K562 (cell line): ENCODE measurements at regions not wholly inside any gene's neighbourhood (a gene's known extent, or its start where the extent isn't known, plus 50 kb on each side); places are given as distances from the start of the nearest gene placed in this dataset.

ENCODE experiments used
- ATAC-seq: fragments of 200-7000 bp; cut with Tn5 transposase; 3 replicates; pipeline ENCODE4 v1.9.1; 2020; ENCODE audit warnings: moderate library complexity
- BruUV-seq: library from RNA; stranded (reverse); fragments of 400-500 nt; replicated peaks from 2 replicates; lab custom pipeline; 2021; lab: Mats Ljungman, UMichigan
- CTCF ChIA-PET: fragments of 300-600 bp; formaldehyde crosslinking; extraction: SDS; loops from one replicate; lab custom pipeline; 2021; ENCODE audit warnings: low intra/inter-chr PET ratio; lab: Yijun Ruan, JAX
- POLR2A ChIA-PET: fragments of 300-600, 350-650 bp; sonication (Branson Sonifier 250); formaldehyde crosslinking; extraction: SDS; loops from one replicate; lab custom pipeline; 2021; ENCODE audit warnings: antibody characterized with exemption, inconsistent platforms; lab: Yijun Ruan, JAX
- DNase-seq, 4 experiments: peaks; one replicate each; pipeline versions ENCODE4 v3.0.0 to v3.0.0-alpha.2; 2011 to 2018; ENCODE audit warnings: low spot score in 3 of 4, mixed read lengths in 3 of 4; ENCODE audit errors: extremely low read depth in 1 of 4
- FAIRE-seq: peaks from 2 replicates; lab custom pipeline; 2011; peaks lifted over from hg19 to GRCh38; lab: Jason Lieb, UNC
- H2AFZ ChIP-seq: 2 replicates; pipeline ENCODE4 v1.6.0; 2011; ENCODE audit warnings: low read depth, low read length, control low read depth, inconsistent platforms
- H3K27ac ChIP-seq: fragments of 200-600 bp; 3 replicates; pipeline ENCODE4 v1.8.0; 2011; ENCODE audit warnings: low read depth, mild to moderate bottlenecking, control low read depth, inconsistent platforms, low read length, moderate library complexity, mixed read lengths; ENCODE audit errors: extremely low read depth
- H3K27me3 ChIP-seq, 2 experiments: fragments of 300-600 bp in 1 of 2; 2 replicates in 1 of 2; 3 replicates in 1 of 2; pipeline versions ENCODE4 v1.6.0 to v1.8.0; 2011; ENCODE audit warnings: inconsistent platforms in 2 of 2, low read length in 2 of 2, mild to moderate bottlenecking in 1 of 2, mixed read lengths in 1 of 2, moderate library complexity in 1 of 2; ENCODE audit not compliant: control insufficient read depth in 2 of 2, insufficient read depth in 2 of 2
- H3K36me3 ChIP-seq: fragments of 300-600 bp; 3 replicates; pipeline ENCODE4 v1.8.0; 2011; ENCODE audit warnings: mild to moderate bottlenecking, low read length, inconsistent platforms; ENCODE audit not compliant: control insufficient read depth, insufficient read depth
- H3K4me1 ChIP-seq, 2 experiments: fragments of 200-600 bp in 1 of 2; replicated peaks in 1 of 2; 2 replicates in 1 of 2; 3 replicates in 1 of 2; pipeline versions ENCODE4 v1.5.1 to v1.8.0; 2011; ENCODE audit warnings: inconsistent platforms in 2 of 2, low read length in 2 of 2, mild to moderate bottlenecking in 1 of 2, mixed read lengths in 1 of 2, moderate library complexity in 1 of 2; ENCODE audit not compliant: control insufficient read depth in 2 of 2, insufficient read depth in 2 of 2
- H3K4me2 ChIP-seq: 2 replicates; pipeline ENCODE4 v1.6.1; 2011; ENCODE audit warnings: low read length, control low read depth, inconsistent platforms, mixed read lengths; ENCODE audit not compliant: insufficient read depth
- H3K4me3 ChIP-seq: fragments of 200-600 bp; sonication (generic), shearing (Covaris generic); 2 replicates; pipeline ENCODE4 v1.5.1; 2016; ENCODE audit warnings: control low read depth, inconsistent platforms
- H3K79me2 ChIP-seq: fragments of 200-600 bp; 3 replicates; pipeline ENCODE4 v1.8.0; 2011; ENCODE audit warnings: low read length, inconsistent platforms; ENCODE audit not compliant: control insufficient read depth, insufficient read depth
- H3K9ac ChIP-seq, 2 experiments: 2 replicates each; pipeline versions ENCODE4 v1.6.0 to v1.6.1; 2011; ENCODE audit warnings: low read depth in 2 of 2, low read length in 2 of 2, control low read depth in 1 of 2, inconsistent platforms in 1 of 2, mild to moderate bottlenecking in 1 of 2, mixed read lengths in 1 of 2; ENCODE audit not compliant: insufficient read depth in 1 of 2
- H3K9me1 ChIP-seq: one replicate; pipeline ENCODE4 v1.6.0; 2011; ENCODE audit warnings: inconsistent platforms, mild to moderate bottlenecking, low read length, moderate library complexity; ENCODE audit not compliant: control insufficient read depth, insufficient read depth
- H3K9me3 ChIP-seq: replicated peaks from 2 replicates; pipeline ENCODE4 v1.5.1; 2011; ENCODE audit warnings: low read depth, low read length, inconsistent platforms; ENCODE audit not compliant: control insufficient read depth, insufficient read depth
- H4K20me1 ChIP-seq: replicated peaks from 2 replicates; pipeline ENCODE4 v1.6.1; 2011; ENCODE audit warnings: low read length, inconsistent platforms, mixed read lengths; ENCODE audit not compliant: control insufficient read depth, insufficient read depth
- ADNP ChIP-seq: fragments of 200-800 bp; sonication (Bioruptor generic); IDR thresholded peaks from 2 replicates; pipeline ENCODE4 v1.6.1; 2016; ENCODE audit warnings: missing genetic modification characterization, missing compliant biosample characterization
- BRD9 ChIP-seq: fragments of 450-650 bp; IDR thresholded peaks from 2 replicates; pipeline ENCODE4 v1.6.1; 2018; ENCODE audit warnings: low read depth; ENCODE audit not compliant: partially characterized antibody
- MTA1 ChIP-seq: fragments of 450-650 bp; IDR thresholded peaks from 2 replicates; pipeline ENCODE4 v1.6.1; 2017; ENCODE audit warnings: borderline replicate concordance
- PTBP1 ChIP-seq: fragments of 200-400 bp; formaldehyde crosslinking; IDR thresholded peaks from 2 replicates; pipeline ENCODE4 v1.6.1; 2017; ENCODE audit warnings: low read depth, low read length
- RCOR1 ChIP-seq, 2 experiments: IDR thresholded peaks; 2 replicates each; pipeline ENCODE4 v1.6.1; 2012; ENCODE audit warnings: low read depth in 2 of 2, low read length in 2 of 2, borderline replicate concordance in 1 of 2, improper control_type of control experiment in 1 of 2
- TCF7L2 ChIP-seq: fragments of 150-350 bp; IDR thresholded peaks from 2 replicates; pipeline ENCODE4 v1.6.1; 2016; ENCODE audit warnings: low read depth, mild to moderate bottlenecking, low read length, moderate library complexity
- TOE1 ChIP-seq, 2 experiments: fragments of 450-650 bp in 1 of 2; sonication (generic) in 1 of 2; formaldehyde crosslinking in 1 of 2; IDR thresholded peaks; 2 replicates each; pipeline versions ENCODE4 v1.7.1 to v1.8.0; 2016 to 2022; ENCODE audit warnings: borderline replicate concordance in 2 of 2, mild to moderate bottlenecking in 2 of 2, antibody characterized with exemption in 1 of 2, inconsistent platforms in 1 of 2, low read depth in 1 of 2, missing genetic modification reagents in 1 of 2, moderate library complexity in 1 of 2
- WHSC1 ChIP-seq: IDR thresholded peaks from one replicate; pipeline ENCODE4 v1.6.1; 2012; ENCODE audit warnings: low read length, control low read depth, inconsistent platforms
- ZNF224 ChIP-seq: sonication (generic); formaldehyde crosslinking; IDR thresholded peaks from 2 replicates; pipeline ENCODE4 v1.8.0; 2022; ENCODE audit warnings: mild to moderate bottlenecking, missing genetic modification reagents
- ZNF408 ChIP-seq: fragments of 250-450 bp; sonication (Bioruptor Pico); IDR thresholded peaks from 2 replicates; pipeline ENCODE4 v1.4.0; 2020; ENCODE audit warnings: low read depth, mild to moderate bottlenecking, moderate library complexity
- ZNF444 ChIP-seq: fragments of 250-450 bp; sonication (Bioruptor Pico); IDR thresholded peaks from 2 replicates; pipeline ENCODE4 v1.4.0; 2020; ENCODE audit warnings: mild to moderate bottlenecking, moderate library complexity
- WGBS: fragments of 100-300 bp; shearing (Covaris generic); methylation state at CpG from one replicate; pipeline ENCODE4 v1.1.6; 2016; ENCODE audit warnings: low coverage, mixed read lengths; ENCODE audit not compliant: insufficient coverage; ENCODE audit errors: missing lambda C conversion rate; 5-methylcytosine and 5-hydroxymethylcytosine counted together
- in situ Hi-C: fragments of 300-500 bp; cut with MboI; formaldehyde crosslinking; loops from 4 replicates; pipeline ENCODE4 v1.15.0; 2018; ENCODE audit warnings: inconsistent platforms, mixed read lengths
- intact Hi-C: fragments of 100-400 bp; cut with micrococcal nuclease; formaldehyde crosslinking; loops from 2 replicates; pipeline ENCODE4 v1.14.2; 2022
- TF ChIP-seq, protein P1 (sequence below), 3 experiments: IDR thresholded peaks in 2 of 3; conservative IDR thresholded peaks in 1 of 3; 2 replicates each; pipeline ENCODE4 v1.5.1; 2011 to 2012; ENCODE audit warnings: low read length in 3 of 3, mild to moderate bottlenecking in 3 of 3, control low read depth in 2 of 3, improper control_type of control experiment in 1 of 3, inconsistent platforms in 1 of 3, low read depth in 1 of 3, mixed read lengths in 1 of 3, moderate library complexity in 1 of 3; ENCODE audit not compliant: insufficient read depth in 2 of 3
- TF ChIP-seq, protein P2 (sequence below): fragments of 450-650 bp; IDR thresholded peaks from 2 replicates; pipeline ENCODE4 v1.6.1; 2016; ENCODE audit warnings: low read depth, mild to moderate bottlenecking, moderate library complexity
- TF ChIP-seq, protein P3 (sequence below): fragments of 450-650 bp; IDR thresholded peaks from 2 replicates; pipeline ENCODE4 v1.6.1; 2017; ENCODE audit warnings: antibody characterized with exemption

DNA sequence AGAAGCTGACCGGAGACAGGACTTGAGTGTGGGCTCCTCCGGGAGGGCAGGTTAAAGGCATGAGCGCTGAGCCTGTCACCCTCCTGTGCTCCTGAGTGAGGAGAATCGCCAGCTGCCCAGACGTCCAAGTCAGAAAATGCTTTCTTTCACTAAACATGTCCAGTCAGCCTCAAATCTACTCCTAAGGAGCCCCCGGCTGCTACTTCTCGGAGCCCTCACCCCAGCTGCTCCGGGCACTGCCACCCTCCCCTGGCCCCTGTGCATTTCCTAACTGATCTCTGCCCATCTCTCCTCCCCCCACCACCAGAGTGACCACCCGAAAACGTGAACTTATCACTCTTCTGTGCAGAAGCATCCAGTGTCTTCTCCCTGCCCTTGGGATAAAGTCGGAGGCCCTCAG, 277.5 kb upstream of the SOX1 start:
- TF ChIP-seq MTA1 (no peak), TOE1 (IDR thresholded peaks at IDR 0.05; ENCODE audit: borderline replicate concordance) (no peak), TOE1 (CRISPR knock-in tag; IDR thresholded peaks at IDR 0.05; ENCODE audit: borderline replicate concordance, low read depth) (no peak), PTBP1 (no peak), ZNF224 (CRISPR knock-in tag) (no peak), BRD9 (no peak), ZNF408 (CRISPR knock-in tag) (no peak), ZNF444 (CRISPR knock-in tag) (no peak), ADNP (tag) (no peak), RCOR1 (IDR thresholded peaks at IDR 0.05; ENCODE audit: borderline replicate concordance in 1 of 2, low read depth in 2 of 2, low read length in 2 of 2) (no peak), TCF7L2 (no peak), WHSC1 (no peak)
- TF ChIP-seq, protein P1, sequence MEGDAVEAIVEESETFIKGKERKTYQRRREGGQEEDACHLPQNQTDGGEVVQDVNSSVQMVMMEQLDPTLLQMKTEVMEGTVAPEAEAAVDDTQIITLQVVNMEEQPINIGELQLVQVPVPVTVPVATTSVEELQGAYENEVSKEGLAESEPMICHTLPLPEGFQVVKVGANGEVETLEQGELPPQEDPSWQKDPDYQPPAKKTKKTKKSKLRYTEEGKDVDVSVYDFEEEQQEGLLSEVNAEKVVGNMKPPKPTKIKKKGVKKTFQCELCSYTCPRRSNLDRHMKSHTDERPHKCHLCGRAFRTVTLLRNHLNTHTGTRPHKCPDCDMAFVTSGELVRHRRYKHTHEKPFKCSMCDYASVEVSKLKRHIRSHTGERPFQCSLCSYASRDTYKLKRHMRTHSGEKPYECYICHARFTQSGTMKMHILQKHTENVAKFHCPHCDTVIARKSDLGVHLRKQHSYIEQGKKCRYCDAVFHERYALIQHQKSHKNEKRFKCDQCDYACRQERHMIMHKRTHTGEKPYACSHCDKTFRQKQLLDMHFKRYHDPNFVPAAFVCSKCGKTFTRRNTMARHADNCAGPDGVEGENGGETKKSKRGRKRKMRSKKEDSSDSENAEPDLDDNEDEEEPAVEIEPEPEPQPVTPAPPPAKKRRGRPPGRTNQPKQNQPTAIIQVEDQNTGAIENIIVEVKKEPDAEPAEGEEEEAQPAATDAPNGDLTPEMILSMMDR (IDR thresholded peaks at IDR 0.05 in 2 of 3, conservative IDR thresholded peaks at IDR 0.05 in 1 of 3; ENCODE audit: insufficient read depth in 2 of 3, low read depth in 1 of 3, low read length in 3 of 3): no peak
- TF ChIP-seq, protein P2, sequence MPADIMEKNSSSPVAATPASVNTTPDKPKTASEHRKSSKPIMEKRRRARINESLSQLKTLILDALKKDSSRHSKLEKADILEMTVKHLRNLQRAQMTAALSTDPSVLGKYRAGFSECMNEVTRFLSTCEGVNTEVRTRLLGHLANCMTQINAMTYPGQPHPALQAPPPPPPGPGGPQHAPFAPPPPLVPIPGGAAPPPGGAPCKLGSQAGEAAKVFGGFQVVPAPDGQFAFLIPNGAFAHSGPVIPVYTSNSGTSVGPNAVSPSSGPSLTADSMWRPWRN: no peak
- TF ChIP-seq, protein P3, sequence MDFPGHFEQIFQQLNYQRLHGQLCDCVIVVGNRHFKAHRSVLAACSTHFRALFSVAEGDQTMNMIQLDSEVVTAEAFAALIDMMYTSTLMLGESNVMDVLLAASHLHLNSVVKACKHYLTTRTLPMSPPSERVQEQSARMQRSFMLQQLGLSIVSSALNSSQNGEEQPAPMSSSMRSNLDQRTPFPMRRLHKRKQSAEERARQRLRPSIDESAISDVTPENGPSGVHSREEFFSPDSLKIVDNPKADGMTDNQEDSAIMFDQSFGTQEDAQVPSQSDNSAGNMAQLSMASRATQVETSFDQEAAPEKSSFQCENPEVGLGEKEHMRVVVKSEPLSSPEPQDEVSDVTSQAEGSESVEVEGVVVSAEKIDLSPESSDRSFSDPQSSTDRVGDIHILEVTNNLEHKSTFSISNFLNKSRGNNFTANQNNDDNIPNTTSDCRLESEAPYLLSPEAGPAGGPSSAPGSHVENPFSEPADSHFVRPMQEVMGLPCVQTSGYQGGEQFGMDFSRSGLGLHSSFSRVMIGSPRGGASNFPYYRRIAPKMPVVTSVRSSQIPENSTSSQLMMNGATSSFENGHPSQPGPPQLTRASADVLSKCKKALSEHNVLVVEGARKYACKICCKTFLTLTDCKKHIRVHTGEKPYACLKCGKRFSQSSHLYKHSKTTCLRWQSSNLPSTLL: no peak
- Histone ChIP-seq H3K4me1 (no peaks in the 10 kb centered on the region), H3K27ac (no peak overlapping the region), H3K27me3 (no peaks in the 10 kb centered on the region), H3K36me3 (no peaks in the 10 kb centered on the region), H4K20me1 (no peaks in the 10 kb centered on the region), H3K79me2 (no peaks in the 10 kb centered on the region), H3K4me3 (no peak overlapping the region), H3K4me2 (no peak overlapping the region), H3K9me1 (no peaks in the 10 kb centered on the region), H3K9me3 (no peaks in the 10 kb centered on the region), H3K9ac (no peak overlapping the region), H2AFZ (no peak overlapping the region)
- CTCF ChIA-PET: no interaction called here
- no peak for FAIRE-seq
- intact Hi-C loops: no loop called here
- BruUV-seq: no TSS peak
- WGBS: 6% methylated on average over 7 of the region's 11 CpGs
- in situ Hi-C loops: no loop called here
- ATAC-seq: no peak
- DNase-seq: no peak
- POLR2A ChIA-PET: no interaction called here
